ENCODE measurements at regions not wholly inside any gene's neighbourhood (a gene's known extent, or its start where the extent isn't known, plus 50 kb on each side); places are given as distances from the start of the nearest gene placed in this dataset.

GRCh38 chr19:30855442-30855841 lies 483.3 kb downstream of the ZNF536 start:
- Histone ChIP-seq H3K9me3 (replicated peaks; ENCODE audit: insufficient read depth, low read length) (no peaks in the 10 kb centered on the region), H3K9ac (ENCODE audit: low read length) (no peak overlapping the region), H3F3A (ENCODE audit: insufficient read depth, low read length) (no peaks in the 10 kb centered on the region), H3K27me3 (replicated peaks; ENCODE audit: insufficient read depth, low read length) (peaks cover 10% of the 10 kb centered on the region; the same call in 1 of the 2 replicates), H3K4me3 (ENCODE audit: low read length) (no peak overlapping the region), H3K4me1 (ENCODE audit: low read length) (no peaks in the 10 kb centered on the region), H2AFZ (ENCODE audit: low read length) (no peak overlapping the region), H4K20me1 (ENCODE audit: insufficient read depth, low read length) (no peaks in the 10 kb centered on the region), H3K4me2 (ENCODE audit: low read depth, low read length) (no peak overlapping the region), H3K79me2 (ENCODE audit: low read length) (no peaks in the 10 kb centered on the region), H3K9me2 (replicated peaks; ENCODE audit: insufficient read depth, low read length) (no peaks in the 10 kb centered on the region), H3K27ac (ENCODE audit: low read length) (no peak overlapping the region), H3K36me3 (replicated peaks; ENCODE audit: insufficient read depth, low read length) (no peaks in the 10 kb centered on the region)
- no peak for DNase-seq
- TF ChIP-seq EZH2phosphoT487 (IDR thresholded peaks at IDR 0.05; ENCODE audit: low read length) (no peak), CTCF (IDR thresholded peaks at IDR 0.05; ENCODE audit: low read length) (no peak), EZH2 (optimal IDR thresholded peaks at IDR 0.05; ENCODE audit: low read depth, low read length) (no peak)

- no peak overlapping the region for H3K4me3 ChIP-seq (ENCODE audit: low read length)
- no peaks in the 10 kb centered on the region for H3K36me3 ChIP-seq (replicated peaks; ENCODE audit: insufficient read depth, low read length)
- H2AFZ ChIP-seq (ENCODE audit: low read length), result no peak overlapping the region
- H3K9me3 ChIP-seq (replicated peaks; ENCODE audit: insufficient read depth, low read length), result no peaks in the 10 kb centered on the region
- TF ChIP-seq CTCF (IDR thresholded peaks at IDR 0.05; ENCODE audit: low read length) (no peak), EZH2 (optimal IDR thresholded peaks at IDR 0.05; ENCODE audit: low read depth, low read length) (no peak), EZH2phosphoT487 (IDR thresholded peaks at IDR 0.05; ENCODE audit: low read length) (no peak)
- H3K9me2 ChIP-seq (replicated peaks; ENCODE audit: insufficient read depth, low read length), result no peaks in the 10 kb centered on the region
- H3K27ac ChIP-seq (ENCODE audit: low read length), result no peak overlapping the region
- H3K9ac ChIP-seq (ENCODE audit: low read length), result no peak overlapping the region
- H3K4me2 ChIP-seq (ENCODE audit: low read depth, low read length), result no peak overlapping the region
- peaks cover 6% of the 10 kb centered on the region; the same call in 1 of the 2 replicates for H3K27me3 ChIP-seq (replicated peaks; ENCODE audit: insufficient read depth, low read length)
- no peaks in the 10 kb centered on the region for H3K79me2 ChIP-seq (ENCODE audit: low read length)
- H3K4me1 ChIP-seq (ENCODE audit: low read length), result no peaks in the 10 kb centered on the region
- no peaks in the 10 kb centered on the region for H4K20me1 ChIP-seq (ENCODE audit: insufficient read depth, low read length)
- no peaks in the 10 kb centered on the region for H3F3A ChIP-seq (ENCODE audit: insufficient read depth, low read length)
- no peak for DNase-seq
Measured at GRCh38 chr19:30854661-30855060, 482.5 kb downstream of the ZNF536 start.

DNA sequence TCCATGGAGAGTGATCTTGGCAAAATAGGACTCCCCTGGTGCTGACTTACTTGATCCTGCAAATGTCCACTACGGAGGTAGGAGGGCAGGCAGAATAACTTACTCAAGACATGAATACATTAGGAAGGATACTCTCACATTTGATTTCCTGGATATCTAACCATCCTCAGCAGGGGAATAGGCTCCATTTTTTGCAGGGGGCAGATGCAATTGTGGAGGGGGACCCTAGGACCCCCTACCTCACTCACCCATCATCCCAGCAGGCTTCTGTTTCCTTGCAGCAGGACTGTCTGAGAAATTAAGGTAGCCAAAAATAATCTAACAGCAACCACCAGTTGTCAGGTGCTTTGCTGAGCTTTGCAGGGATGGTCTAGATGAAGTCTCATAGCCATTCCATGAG lies 482.0 kb downstream of the ZNF536 start:
- no peaks in the 10 kb centered on the region for H3F3A ChIP-seq (ENCODE audit: insufficient read depth, low read length)
- H3K9me3 ChIP-seq (replicated peaks; ENCODE audit: insufficient read depth, low read length), result no peaks in the 10 kb centered on the region
- H4K20me1 ChIP-seq (ENCODE audit: insufficient read depth, low read length), result no peaks in the 10 kb centered on the region
- no peak for TF ChIP-seq EZH2 (optimal IDR thresholded peaks at IDR 0.05; ENCODE audit: low read depth, low read length)
- TF ChIP-seq EZH2phosphoT487 (IDR thresholded peaks at IDR 0.05; ENCODE audit: low read length), result no peak
- no peak for TF ChIP-seq CTCF (IDR thresholded peaks at IDR 0.05; ENCODE audit: low read length)
- H3K4me1 ChIP-seq (ENCODE audit: low read length), result no peaks in the 10 kb centered on the region
- no peak overlapping the region for H2AFZ ChIP-seq (ENCODE audit: low read length)
- H3K4me2 ChIP-seq (ENCODE audit: low read depth, low read length), result no peak overlapping the region
- no peak overlapping the region for H3K9ac ChIP-seq (ENCODE audit: low read length)
- no peaks in the 10 kb centered on the region for H3K9me2 ChIP-seq (replicated peaks; ENCODE audit: insufficient read depth, low read length)
- H3K27ac ChIP-seq (ENCODE audit: low read length), result no peak overlapping the region
- peaks cover 6% of the 10 kb centered on the region; the same call in 1 of the 2 replicates for H3K27me3 ChIP-seq (replicated peaks; ENCODE audit: insufficient read depth, low read length)
- DNase-seq, result no peak
- H3K79me2 ChIP-seq (ENCODE audit: low read length), result no peaks in the 10 kb centered on the region
- no peaks in the 10 kb centered on the region for H3K36me3 ChIP-seq (replicated peaks; ENCODE audit: insufficient read depth, low read length)
- H3K4me3 ChIP-seq (ENCODE audit: low read length), result no peak overlapping the region

Measured in MM.1S (cell line).